ENCODE measurements at regions not wholly inside any gene's neighbourhood (a gene's known extent, or its start where the extent isn't known, plus 50 kb on each side); places are given as distances from the start of the nearest gene placed in this dataset.

DNA sequence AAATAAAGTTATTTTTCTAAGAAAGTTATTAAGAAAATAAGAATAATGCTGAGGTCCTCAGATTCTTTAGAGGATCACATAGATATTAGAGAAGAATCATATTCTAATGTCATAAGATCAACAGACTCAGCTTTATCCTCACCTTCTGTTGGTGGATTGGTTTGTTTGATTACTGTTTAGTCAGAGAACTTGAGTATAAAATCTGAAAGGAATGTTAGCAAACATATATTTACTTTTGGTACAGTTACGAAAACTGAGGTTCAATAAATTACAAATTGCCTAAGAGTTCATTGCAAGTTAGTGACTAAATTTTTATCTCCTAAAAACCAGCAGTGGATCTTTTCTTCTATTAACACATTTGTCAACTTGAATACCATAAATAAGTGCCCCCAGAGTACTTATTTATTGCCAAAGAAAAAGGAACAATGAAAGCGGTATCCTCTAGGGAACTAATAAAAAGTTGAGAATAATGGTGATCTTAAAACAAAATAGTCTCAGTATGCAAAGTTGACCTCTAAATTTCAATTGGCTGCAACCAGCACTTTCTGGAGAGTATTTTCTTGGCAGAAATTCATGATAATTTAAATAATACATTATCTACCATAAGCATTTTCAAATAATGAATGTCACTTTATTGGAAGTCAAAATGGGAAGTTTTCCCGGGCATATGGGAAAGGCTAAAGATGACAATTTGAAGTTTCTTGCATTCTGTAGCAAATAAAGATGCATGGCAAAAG, 296.8 kb downstream of the OTOL1 start:
- TF ChIP-seq POLR2A (IDR thresholded peaks at IDR 0.05), result no peak
- TF ChIP-seq, protein P1, sequence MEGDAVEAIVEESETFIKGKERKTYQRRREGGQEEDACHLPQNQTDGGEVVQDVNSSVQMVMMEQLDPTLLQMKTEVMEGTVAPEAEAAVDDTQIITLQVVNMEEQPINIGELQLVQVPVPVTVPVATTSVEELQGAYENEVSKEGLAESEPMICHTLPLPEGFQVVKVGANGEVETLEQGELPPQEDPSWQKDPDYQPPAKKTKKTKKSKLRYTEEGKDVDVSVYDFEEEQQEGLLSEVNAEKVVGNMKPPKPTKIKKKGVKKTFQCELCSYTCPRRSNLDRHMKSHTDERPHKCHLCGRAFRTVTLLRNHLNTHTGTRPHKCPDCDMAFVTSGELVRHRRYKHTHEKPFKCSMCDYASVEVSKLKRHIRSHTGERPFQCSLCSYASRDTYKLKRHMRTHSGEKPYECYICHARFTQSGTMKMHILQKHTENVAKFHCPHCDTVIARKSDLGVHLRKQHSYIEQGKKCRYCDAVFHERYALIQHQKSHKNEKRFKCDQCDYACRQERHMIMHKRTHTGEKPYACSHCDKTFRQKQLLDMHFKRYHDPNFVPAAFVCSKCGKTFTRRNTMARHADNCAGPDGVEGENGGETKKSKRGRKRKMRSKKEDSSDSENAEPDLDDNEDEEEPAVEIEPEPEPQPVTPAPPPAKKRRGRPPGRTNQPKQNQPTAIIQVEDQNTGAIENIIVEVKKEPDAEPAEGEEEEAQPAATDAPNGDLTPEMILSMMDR (IDR thresholded peaks at IDR 0.05), result no peak
